NCI-H1436 (cell line): ENCODE measurements at regions not wholly inside any gene's neighbourhood (a gene's known extent, or its start where the extent isn't known, plus 50 kb on each side); places are given as distances from the start of the nearest gene placed in this dataset.
"Not testable (repeated sequence)": the region's sequence is repeated elsewhere in the genome, so short reads cannot be mapped to it uniquely, and the experiment has no call there.

Experiments
- DNase-seq: peaks from one replicate; lab custom pipeline; 2025; lab: John Stamatoyannopoulos, UW

GRCh38 chr9:107571148-107571547 lies 81.6 kb upstream of the KLF4 start:
- no peak for DNase-seq

DNA sequence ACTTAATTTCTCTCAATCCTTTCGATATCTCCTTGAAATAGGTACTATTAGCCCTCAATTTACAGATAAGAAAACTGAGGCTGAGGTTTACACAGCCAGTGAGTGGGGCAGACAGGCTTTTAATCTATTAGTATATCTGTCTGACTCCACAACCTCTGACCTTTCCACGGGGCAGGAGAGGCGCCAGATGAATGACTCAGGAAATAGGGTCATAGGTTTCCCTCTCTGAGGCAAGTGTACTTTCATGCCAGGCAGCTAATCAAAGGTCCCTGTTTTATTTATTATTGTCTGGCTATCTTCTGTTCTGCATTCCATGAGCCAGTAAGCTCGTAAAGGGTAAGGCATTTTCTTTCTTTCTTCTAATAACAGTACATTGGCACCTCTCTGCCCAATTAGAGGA lies 79.6 kb upstream of the KLF4 start:
- DNase-seq: no peak

DNA sequence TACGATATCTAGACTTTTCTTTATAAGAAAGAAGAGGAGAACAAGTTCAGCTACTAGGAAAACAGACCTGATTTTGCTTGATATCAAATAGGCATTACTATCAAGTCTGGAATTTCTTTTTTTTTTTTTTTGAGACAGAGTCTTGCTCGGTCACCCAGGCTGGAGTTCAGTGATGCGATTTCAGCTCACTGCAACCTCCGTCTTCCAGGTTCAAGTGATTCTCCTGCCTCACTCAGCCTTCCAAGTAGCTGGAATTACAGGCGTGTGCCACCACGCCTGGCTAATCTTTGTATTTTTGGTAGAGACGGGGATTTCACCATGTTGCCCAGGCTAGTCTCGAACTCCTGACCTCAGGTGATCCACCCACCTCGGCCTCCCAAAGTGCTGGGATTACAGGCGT lies 78.8 kb upstream of the KLF4 start:
- not testable (repeated sequence) for DNase-seq

DNA sequence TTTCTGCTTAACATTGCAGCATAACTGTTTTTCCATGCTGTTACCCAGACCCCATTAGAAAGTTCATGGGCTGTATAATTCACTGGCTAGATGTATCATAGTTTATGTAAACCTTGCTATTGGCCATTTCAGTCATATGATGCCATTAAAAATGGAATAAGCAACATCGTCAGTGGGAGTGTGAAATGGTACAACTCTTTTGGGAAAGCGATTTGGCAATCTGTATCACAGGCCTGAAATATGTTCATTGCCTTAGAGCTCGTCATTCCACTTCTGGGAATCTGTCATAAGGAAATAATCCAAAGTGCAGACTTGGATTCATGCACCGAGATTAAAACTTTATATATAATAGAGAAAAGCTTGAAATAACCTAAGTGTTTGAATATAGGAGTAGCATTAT lies 77.9 kb upstream of the KLF4 start:
- DNase-seq: no peak

DNA sequence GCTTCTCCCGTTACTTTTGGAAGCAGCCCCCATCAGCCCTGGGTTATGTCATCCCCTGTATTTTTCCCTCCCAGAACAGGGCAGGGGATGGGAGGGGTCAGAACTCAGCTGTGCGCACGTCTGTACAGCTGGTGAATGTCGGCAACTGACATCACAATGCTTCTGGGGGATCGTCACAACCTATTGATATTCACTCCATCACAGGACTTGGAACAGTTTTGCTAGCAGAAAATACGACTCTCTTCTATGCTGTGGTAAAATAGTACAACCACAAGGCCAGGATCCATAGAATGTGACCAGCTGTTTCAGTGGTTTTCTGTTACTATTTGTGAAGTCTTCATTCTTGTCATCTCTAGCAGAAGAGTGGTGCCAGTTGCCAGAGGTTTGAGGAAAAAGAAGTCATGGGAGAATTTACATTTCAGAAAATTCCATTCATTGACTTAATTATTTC lies 77.1 kb upstream of the KLF4 start:
- DNase-seq: no peak

DNA sequence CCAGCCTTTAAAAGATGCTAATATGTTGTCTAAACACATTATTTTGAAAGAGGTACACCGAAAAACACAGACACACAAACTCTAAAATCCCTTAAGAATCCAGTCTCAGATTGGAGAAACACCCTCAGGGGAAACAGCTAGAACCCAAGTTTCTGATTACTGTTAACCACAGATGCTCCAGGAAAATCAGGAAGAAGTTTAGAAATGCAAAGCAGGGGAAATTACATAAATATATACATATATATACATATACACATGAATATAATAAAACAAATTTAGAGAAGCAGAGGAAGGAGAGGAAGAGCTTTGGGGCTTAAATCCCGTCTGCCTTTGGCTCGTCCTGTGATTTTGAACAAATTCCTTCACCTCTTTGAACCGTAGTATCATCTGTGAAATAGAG lies 73.2 kb upstream of the KLF4 start:
- DNase-seq: no peak

DNA sequence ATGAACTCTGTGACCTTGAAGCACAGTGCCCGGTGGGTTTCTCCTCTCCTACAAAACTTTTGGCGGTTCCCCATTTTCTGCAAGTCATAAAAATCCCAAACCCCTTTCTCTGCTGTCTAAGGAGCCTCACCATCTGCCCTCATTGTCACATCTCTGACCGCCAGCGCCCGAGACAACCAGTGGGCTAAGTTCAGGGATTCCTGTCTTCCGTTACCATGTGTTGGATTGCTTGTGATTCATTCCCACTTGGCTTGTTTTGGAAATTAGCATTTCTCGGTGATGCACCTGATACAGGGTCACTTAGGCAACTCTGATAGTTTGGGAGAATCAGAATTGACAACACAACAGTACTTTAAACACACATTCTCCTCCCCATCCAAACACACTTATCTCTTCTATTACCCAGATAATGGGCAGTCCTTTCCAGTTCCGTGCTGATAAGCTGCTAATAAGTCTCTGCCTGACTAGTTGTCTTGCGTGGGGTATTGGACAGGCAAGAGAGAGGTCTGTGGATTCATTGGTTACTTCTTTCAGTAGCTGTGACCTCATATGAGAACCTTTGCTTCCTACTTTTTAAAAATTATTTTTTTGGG lies 70.0 kb upstream of the KLF4 start:
- DNase-seq: no peak

DNA sequence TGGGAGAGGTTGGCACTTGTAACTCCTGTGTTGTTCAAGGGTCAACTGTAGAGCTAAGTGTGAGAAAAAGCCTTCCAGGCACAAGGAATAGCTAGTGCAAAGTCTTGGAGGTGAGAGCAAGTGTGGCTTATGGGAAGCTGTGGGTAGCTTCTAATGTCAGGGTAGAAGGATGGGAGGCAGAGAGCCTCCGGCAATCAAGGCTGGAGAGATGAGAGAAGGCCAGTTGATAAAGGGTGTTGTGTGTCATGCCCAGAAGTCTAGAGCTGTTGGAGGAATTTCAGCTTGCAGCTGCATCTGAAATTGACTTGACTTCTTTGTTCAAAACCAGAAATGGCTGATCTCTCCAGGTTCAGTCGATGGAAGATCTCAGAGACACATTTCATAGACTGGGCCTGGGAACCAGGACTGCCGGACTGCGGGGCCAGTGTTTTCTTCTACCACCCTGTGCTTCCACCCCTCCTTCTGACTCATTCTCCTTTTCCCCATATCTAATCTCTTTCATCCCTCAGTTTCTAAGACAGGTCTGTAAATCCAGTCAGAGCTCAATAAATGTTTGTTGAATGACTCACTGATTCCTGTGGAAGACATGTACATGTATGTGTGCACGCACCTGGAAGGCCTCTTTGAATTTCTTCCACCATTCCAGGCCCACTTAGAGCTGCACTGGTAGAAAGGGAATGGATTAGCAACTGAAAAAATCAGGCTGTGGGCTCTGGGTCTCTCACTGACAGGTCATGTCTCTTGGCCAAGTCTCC lies 67.8 kb upstream of the KLF4 start:
- DNase-seq: no peak

GRCh38 chr9:107554636-107555035 lies 65.1 kb upstream of the KLF4 start:
- DNase-seq: no peak

GRCh38 chr9:107548298-107549142 lies 59.0 kb upstream of the KLF4 start:
- DNase-seq: no peak

DNA sequence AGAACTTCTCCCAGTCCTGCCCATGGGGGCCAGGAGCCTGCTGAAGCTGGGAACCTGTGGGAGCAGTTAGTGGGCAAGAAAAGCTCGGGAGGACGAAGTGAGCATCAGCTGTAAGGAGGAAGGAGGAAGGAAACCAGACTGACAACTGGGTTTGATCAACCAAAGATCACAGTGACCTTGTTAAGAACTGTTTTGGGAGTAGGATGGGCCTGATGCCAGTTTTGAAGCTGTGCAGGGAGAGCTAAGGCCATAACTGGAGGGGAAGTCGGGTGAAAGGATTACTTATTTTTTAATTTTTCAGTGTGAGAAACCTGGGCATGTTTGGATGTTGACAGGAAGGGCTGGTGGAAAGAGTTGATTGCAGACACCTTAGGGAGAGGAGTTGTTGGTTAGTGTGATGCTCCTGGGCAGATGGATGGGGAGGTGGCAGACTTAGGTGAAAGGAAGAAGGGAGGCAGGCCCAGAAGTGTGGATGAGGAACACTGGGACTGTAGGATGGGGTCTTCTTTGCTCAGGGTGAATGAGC lies 58.3 kb upstream of the KLF4 start:
- DNase-seq: no peak

DNA sequence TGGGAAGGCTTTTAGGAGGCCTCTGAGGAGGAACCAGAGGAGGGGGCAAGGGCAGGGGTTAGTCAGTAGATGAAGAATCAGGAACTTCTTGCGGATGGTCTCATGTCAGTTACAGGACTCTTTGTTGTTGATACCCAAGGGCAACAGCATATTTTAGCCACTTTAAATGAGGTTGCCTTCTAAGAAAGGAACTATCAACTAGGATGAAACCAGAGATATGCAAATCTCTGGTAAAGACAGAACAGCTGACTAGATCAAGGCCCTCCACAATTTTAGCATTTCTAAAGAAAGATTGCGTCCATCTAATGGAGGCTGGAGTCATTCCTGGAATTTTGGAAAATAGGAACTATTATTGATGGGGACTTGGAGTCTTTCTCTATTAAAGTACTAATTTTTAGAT lies 57.7 kb upstream of the KLF4 start:
- no peak for DNase-seq

DNA sequence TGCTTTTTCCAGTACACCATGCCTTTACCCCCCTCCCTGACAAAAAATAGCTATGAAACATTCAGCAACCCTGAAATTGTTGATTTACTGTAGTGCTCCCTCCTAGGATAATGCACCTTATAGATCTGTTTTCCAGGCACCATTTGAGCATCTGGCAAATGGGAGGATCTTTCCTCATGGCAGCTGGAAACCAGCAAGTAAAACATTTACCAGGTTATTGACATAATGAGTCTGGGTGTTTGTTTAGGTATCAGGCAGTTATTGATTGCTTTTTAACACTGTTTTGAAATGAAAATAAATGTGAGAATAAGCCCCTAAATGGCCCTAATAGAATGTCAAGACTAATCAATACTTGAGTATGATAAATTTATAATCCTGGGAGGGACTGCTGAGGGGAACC lies 57.3 kb upstream of the KLF4 start:
- DNase-seq: no peak

GRCh38 chr9:107545036-107545435 lies 55.5 kb upstream of the KLF4 start:
- DNase-seq: no peak

DNA sequence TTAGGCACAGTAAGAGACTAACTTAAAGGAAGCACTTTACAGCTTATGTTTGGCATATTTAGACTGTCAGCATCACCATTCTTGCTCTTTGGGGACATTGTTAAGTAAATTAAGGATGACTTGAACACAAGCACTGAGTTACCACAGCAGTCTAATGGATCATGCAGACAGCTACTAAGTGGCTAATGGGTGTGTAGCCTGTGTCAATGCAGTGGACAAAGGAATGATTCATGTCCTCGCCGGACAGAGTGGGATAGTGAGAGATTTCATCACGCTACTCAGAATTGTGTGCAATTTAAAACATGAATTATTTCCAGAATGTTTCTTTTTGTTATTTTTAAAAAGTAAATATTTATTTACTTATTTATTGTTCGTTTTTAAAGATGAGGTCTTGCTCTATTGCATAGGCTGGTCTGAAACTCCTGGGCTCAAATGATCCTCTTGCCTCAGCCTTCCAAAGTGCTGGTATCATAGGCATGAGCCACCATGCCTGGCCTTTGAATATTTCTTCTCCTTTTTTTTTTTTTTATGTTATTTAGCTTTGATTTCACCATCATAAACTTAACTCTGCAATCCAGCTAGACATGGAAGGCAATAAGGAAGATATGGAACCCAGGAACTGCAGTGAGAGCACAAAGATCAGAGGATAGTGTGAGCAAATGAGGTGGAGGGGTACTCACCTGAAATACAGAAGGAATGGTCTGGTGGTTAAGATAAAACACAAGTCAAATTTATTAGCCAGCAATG lies 53.0 kb upstream of the KLF4 start:
- no peak for DNase-seq

GRCh38 chr9:107541523-107541922 lies 52.0 kb upstream of the KLF4 start:
- DNase-seq: no peak

- no peak for DNase-seq
Observed at GRCh38 chr9:107540164-107540561, 50.6 kb upstream of the KLF4 start.

- DNase-seq: no peak
Observed at GRCh38 chr9:107539427-107540163, 50.0 kb upstream of the KLF4 start.
